GM19025 (cell line): ENCODE measurements at regions not wholly inside any gene's neighbourhood (a gene's known extent, or its start where the extent isn't known, plus 50 kb on each side); places are given as distances from the start of the nearest gene placed in this dataset.

Experiments used
- ATAC-seq: cut with Tn5 transposase; IDR thresholded peaks from one replicate; pipeline ENCODE4 v1.9.1; 2021; ENCODE audit warnings: mild to moderate bottlenecking, low read depth, moderate library complexity; ENCODE audit not compliant: unreplicated experiment

- ATAC-seq, result no peak
These were observed 458.0 kb upstream of the HS6ST1 start for GRCh38 chr2:128776461-128777195.

GRCh38 chr2:128777196-128778035 is 458.7 kb upstream of the HS6ST1 start:
- no peak for ATAC-seq

GRCh38 chr2:128778843-128779242 is 460.2 kb upstream of the HS6ST1 start:
- no peak for ATAC-seq

- no peak for ATAC-seq
These were observed 460.8 kb upstream of the HS6ST1 start for GRCh38 chr2:128779301-128780095.

- no peak for ATAC-seq
These were observed 461.9 kb upstream of the HS6ST1 start for GRCh38 chr2:128780434-128781080.

- no peak for ATAC-seq
These were observed 462.5 kb upstream of the HS6ST1 start for GRCh38 chr2:128781166-128781565.

- no peak for ATAC-seq
These were observed 463.1 kb upstream of the HS6ST1 start for GRCh38 chr2:128781585-128782385.

GRCh38 chr2:128782411-128783192 is 463.9 kb upstream of the HS6ST1 start:
- no peak for ATAC-seq

GRCh38 chr2:128783193-128783671 is 464.6 kb upstream of the HS6ST1 start:
- no peak for ATAC-seq

GRCh38 chr2:128783896-128784295 is 465.2 kb upstream of the HS6ST1 start:
- ATAC-seq, result no peak

GRCh38 chr2:128784626-128785306 is 466.1 kb upstream of the HS6ST1 start:
- no peak for ATAC-seq

- no peak for ATAC-seq
These were observed 467.6 kb upstream of the HS6ST1 start for GRCh38 chr2:128786316-128786715.

- no peak for ATAC-seq
These were observed 468.2 kb upstream of the HS6ST1 start for GRCh38 chr2:128786741-128787478.

- no peak for ATAC-seq
These were observed 468.9 kb upstream of the HS6ST1 start for GRCh38 chr2:128787616-128788015.

- ATAC-seq, result no peak
These were observed 470.1 kb upstream of the HS6ST1 start for GRCh38 chr2:128788636-128789220.

- no peak for ATAC-seq
These were observed 470.6 kb upstream of the HS6ST1 start for GRCh38 chr2:128789221-128789620.

GRCh38 chr2:128789776-128790455 is 471.2 kb upstream of the HS6ST1 start:
- no peak for ATAC-seq
